GM12892 (cell line): ENCODE measurements at regions not wholly inside any gene's neighbourhood (a gene's known extent, or its start where the extent isn't known, plus 50 kb on each side); places are given as distances from the start of the nearest gene placed in this dataset.

Experiments
- POLR2A ChIP-seq: IDR thresholded peaks from 2 replicates; pipeline ENCODE4 v1.6.1; 2011; ENCODE audit warnings: low read depth, low read length, control low read depth
- TAF1 ChIP-seq: IDR thresholded peaks from 2 replicates; pipeline ENCODE4 v1.6.1; 2011; ENCODE audit warnings: low read depth, mild to moderate bottlenecking, control low read depth, low read length, borderline replicate concordance

GRCh38 chr21:27645285-27645684, 678.4 kb upstream of the ADAMTS5 start:
- TF ChIP-seq POLR2A (no peak), TAF1 (no peak)
